Right cardiac atrium (tissue), 5 donors: ENCODE measurements at regions not wholly inside any gene's neighbourhood (a gene's known extent, or its start where the extent isn't known, plus 50 kb on each side); places are given as distances from the start of the nearest gene placed in this dataset.

Source experiments
- ATAC-seq, 2 donors: fragments of 200-7000 bp; cut with Tn5 transposase; one replicate each; pipeline versions ENCODE4 v1.8.0 to v1.9.1; 2020; ENCODE audit warnings: moderate library complexity in 2 of 2, mild to moderate bottlenecking in 1 of 2
- DNase-seq, 3 donors: peaks; one replicate each; pipeline ENCODE4 v3.0.0-alpha.2; 2020
- H3K27ac ChIP-seq: one replicate; pipeline ENCODE4 v1.5.1; 2013; ENCODE audit warnings: mild to moderate bottlenecking, low read length, control low read depth, moderate library complexity
- H3K27me3 ChIP-seq: one replicate; pipeline ENCODE4 v1.6.1; 2013; ENCODE audit not compliant: control insufficient read depth, insufficient read depth
- H3K4me1 ChIP-seq: one replicate; pipeline ENCODE4 v1.6.1; 2013; ENCODE audit warnings: low read length; ENCODE audit not compliant: control insufficient read depth, insufficient read depth
- H3K4me3 ChIP-seq: one replicate; pipeline ENCODE4 v1.5.1; 2013; ENCODE audit warnings: low read length, control low read depth
- H3K9me3 ChIP-seq: one replicate; pipeline ENCODE4 v1.6.1; 2013; ENCODE audit warnings: low read length; ENCODE audit not compliant: control insufficient read depth
- WGBS: extraction: QIAGEN DNeasy Blood & Tissue Kit; methylation state at CpG from one replicate; pipeline ENCODE4 v1.1.7; 2013; 5-methylcytosine and 5-hydroxymethylcytosine counted together
- intact Hi-C, 4 donors: fragments of 100-400 bp; cut with DNase I; formaldehyde crosslinking; loops; one replicate each; pipeline versions ENCODE4 v1.11.0 to v1.14.0; 2022 to 2023
- donor health status: healthy with polysubstance abuse.
- donor health status: DM: no; HTN: yes; CAD: no.
- donor health status: DM: no; HTN: no; CAD: no.
- donor health status: DM: no; HTN: yes; CAD: no; lungs with severe emphysema.
- donor health status: DM: yes; HTN: yes; CAD: no.

DNA sequence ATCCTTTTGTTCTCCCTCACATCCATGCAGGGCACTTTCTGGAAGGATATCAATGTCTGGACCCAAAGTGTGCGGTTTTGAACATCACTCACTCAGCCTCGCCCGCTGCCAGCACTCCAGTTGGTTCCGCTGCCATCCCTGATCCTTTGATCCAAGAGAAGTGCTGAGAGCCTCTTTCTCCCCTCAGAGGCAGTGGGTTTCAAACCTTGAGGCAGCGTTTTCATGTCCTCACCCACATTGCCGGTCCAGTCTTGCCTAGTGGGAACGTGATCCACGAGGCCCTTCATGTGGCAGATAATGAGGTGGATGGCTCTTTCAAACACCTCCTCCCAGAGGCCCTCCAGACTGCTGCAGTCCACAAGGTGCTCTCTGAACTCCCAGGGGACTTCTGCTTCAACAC, 122.2 kb downstream of the ACTL8 start:
- 85% methylated on average over 8 of the region's 8 CpGs for WGBS
- Histone ChIP-seq H3K27ac (no peak overlapping the region), H3K4me3 (no peak overlapping the region), H3K9me3 (no peaks in the 10 kb centered on the region), H3K27me3 (no peaks in the 10 kb centered on the region), H3K4me1 (no peaks in the 10 kb centered on the region)
- intact Hi-C loops = no loop called here
- ATAC-seq (no peak), DNase-seq (no peak)

DNA sequence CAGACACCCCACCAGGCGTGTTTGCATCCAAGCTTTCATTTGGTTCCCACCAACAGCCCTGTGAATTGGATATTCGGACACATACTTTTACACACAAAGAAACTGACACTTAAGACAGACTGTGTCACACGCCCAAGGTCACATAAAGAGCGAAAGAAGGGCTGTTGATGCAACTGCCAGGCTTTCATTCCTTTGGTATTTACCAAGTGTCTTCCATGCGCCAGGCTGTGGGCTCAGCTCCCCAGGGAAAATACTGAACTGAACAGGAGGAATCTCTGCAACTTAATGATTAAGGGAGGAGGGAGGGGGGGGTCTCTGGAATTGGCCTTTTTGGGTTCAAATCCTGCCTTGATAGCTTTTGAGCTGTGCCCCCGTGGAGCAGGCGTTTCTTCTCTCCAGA, 122.8 kb downstream of the ACTL8 start:
- ATAC-seq (no peak), DNase-seq (no peak)
- no peak overlapping the region for H3K27ac ChIP-seq
- no peak overlapping the region for H3K4me3 ChIP-seq
- intact Hi-C loops = no loop called here
- no peaks in the 10 kb centered on the region for H3K4me1 ChIP-seq
- H3K27me3 ChIP-seq = no peaks in the 10 kb centered on the region
- H3K9me3 ChIP-seq = no peaks in the 10 kb centered on the region
- WGBS = 70% methylated on average over 7 of the region's 7 CpGs

DNA sequence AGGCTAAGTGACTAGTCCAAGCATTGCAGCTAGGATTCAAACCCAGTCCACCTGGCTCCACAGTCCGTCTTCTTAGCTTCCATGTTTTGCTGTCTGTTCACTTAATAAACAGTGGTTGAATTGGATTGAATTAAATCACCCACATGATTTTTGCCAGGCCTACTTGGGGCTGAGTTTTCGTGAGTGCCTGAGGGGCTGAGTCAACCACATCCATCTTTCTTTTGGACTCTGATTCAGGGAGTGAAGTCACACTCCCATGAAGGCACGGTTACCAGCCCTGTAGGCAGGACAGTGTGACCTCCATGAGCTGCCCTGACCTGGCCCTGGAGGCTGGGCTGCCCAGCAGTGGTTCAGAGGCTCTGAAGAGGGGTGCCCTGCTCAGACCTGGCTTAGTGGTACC, 123.7 kb downstream of the ACTL8 start:
- ATAC-seq (no peak), DNase-seq (no peak)
- Histone ChIP-seq H3K27ac (no peak overlapping the region), H3K4me1 (no peaks in the 10 kb centered on the region), H3K9me3 (no peaks in the 10 kb centered on the region), H3K27me3 (no peaks in the 10 kb centered on the region), H3K4me3 (no peak overlapping the region)
- intact Hi-C loops = no loop called here
- WGBS = 52% methylated on average over 3 of the region's 3 CpGs

DNA sequence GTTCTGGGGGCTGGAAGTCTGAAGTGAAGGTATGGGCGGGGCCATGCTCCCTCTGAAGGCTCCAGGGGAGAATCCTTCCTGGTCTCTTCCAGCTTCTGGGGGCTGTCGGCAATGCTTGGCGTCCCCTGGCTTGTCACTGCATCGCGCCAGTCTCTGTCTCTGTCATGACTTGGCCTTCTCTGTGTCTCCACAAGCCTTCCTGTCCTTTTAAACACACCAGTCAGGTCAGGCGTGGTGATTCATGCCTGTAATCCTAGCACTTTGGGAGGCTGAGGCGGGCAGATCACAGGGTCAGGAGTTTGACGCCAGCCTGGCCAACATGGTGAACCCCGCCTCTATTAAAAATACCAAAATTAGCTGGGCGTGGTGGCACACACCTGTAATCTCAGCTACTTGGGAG, 125.3 kb downstream of the ACTL8 start:
- no peak overlapping the region for H3K27ac ChIP-seq
- H3K4me1 ChIP-seq = no peaks in the 10 kb centered on the region
- no peak for DNase-seq
- WGBS = 80% methylated on average over 10 of the region's 10 CpGs
- no peak for ATAC-seq
- H3K9me3 ChIP-seq = no peaks in the 10 kb centered on the region
- H3K4me3 ChIP-seq = no peak overlapping the region
- intact Hi-C loops = no loop called here
- H3K27me3 ChIP-seq = no peaks in the 10 kb centered on the region

DNA sequence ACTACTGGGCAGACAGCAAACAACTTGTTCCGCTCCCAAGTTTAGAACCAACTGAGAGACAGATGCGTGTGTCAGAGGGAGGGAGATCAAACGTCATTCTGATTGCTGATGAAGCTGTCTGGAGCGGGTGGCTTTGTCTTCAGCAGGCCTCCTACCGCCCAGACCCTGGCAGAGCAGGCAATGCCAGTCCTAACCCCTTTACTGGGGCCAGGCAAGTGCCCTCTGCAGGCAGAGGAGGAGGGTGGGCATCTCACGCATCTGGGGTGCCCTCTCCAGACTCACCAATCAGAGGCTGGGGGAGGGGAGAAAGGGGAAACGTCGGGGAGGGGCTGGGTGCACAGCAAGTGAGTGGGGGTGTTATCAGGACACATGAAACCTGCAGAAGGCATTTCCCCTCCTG, 126.6 kb downstream of the ACTL8 start:
- Histone ChIP-seq H3K4me3 (no peak overlapping the region), H3K27me3 (no peaks in the 10 kb centered on the region), H3K27ac (no peak overlapping the region), H3K4me1 (no peaks in the 10 kb centered on the region), H3K9me3 (no peaks in the 10 kb centered on the region)
- ATAC-seq = peak; percentile 49 to 55
- WGBS = 18% methylated on average over 8 of the region's 8 CpGs
- intact Hi-C loops = no loop called here
- DNase-seq = no peak

DNA sequence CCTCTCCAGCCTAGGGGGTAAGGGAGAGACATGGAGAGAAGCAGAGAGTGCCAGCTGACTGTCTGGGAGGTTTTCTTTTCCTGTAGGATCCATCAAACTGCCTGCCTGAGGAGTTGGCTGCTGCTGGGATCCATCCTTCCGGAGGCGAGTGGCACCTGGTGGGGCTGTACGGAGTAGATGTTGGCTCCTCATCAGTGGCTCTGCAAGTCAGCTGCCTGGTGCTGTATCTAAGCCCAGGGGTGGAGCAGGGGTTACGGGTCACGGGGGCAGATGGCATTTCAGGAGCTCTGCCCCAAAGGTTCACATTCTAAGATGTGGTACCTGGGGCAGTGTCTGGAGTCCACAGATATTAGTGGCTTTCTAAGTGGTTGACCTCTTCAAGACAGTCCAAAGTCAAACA, 128.0 kb downstream of the ACTL8 start:
- 92% methylated on average over 5 of the region's 5 CpGs for WGBS
- H3K4me1 ChIP-seq = no peaks in the 10 kb centered on the region
- no peak for ATAC-seq
- intact Hi-C loops = no loop called here
- no peak for DNase-seq
- H3K4me3 ChIP-seq = no peak overlapping the region
- H3K9me3 ChIP-seq = no peaks in the 10 kb centered on the region
- H3K27ac ChIP-seq = no peak overlapping the region
- no peaks in the 10 kb centered on the region for H3K27me3 ChIP-seq

DNA sequence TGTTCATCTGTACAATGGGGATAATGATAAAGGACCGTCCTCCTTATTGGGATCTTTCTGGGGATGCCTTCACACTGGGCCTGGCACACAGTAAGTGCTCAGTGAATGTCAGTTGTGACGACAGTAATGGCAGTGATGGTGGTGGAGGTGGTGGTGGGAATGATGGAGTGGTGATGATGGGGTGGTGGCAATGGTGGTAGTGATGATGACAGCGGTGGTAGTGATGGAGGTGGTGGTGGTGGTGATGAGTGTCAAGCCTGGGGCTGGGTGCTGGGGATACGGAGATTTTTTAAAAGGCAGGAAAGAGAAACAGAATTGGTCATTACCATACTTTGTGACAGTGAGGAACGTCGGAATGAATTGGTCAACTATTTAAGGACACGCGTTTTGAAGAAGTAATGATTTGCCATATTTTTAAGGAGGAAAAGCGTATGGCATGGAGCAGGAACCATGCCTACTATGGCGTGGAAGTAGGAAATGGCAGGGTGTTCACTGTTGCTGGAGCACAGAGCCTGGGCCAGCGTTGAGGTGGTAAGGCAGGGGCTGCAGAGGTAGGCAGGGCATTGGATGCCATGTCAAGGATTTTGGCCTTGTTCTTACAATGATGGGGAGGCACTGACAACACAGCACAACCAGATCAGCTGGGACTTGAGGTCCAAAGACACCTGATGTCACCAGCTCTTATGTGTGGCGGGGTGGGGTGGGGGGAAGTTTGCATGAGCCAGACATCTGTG, 128.7 kb downstream of the ACTL8 start:
- Histone ChIP-seq H3K27me3 (no peaks in the 10 kb centered on the region), H3K4me1 (no peaks in the 10 kb centered on the region), H3K27ac (no peak overlapping the region), H3K4me3 (no peak overlapping the region), H3K9me3 (no peaks in the 10 kb centered on the region)
- no peak for DNase-seq
- intact Hi-C loops = no loop called here
- 82% methylated on average over 12 of the region's 12 CpGs for WGBS
- no peak for ATAC-seq

DNA sequence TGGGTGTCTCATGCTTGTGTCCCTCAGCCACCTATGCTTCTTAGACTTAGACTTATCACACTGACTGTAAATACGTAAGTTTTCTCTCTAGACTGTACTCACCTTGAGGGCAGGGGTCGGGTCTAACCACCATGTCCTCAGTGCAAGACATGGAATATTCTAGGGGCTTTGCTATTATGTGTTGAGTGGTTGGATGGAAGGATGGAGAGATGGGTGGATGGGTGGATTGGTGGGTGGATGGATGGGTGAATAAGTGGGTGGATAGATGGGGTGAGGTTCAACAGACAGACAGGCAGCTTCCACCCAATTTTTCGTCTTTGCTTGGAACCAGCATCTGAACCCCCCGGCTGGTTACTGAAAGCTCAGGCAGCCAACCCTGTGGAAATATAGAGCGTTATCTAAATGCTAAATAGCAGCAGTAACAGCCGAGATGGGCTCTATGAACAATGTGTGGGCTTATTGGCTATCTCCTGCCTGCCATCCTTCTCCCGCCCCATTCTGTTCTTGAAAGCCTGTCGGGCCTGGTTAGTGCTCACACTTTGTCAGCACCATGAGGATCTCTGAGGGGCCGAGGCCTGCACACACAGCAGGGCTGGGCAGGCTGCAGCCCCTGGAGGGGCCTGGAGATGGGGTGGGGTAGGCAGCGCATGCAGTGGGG, 130.7 kb downstream of the ACTL8 start:
- WGBS = 61% methylated on average over 10 of the region's 10 CpGs
- intact Hi-C loops = no loop called here
- no peaks in the 10 kb centered on the region for H3K4me1 ChIP-seq
- no peaks in the 10 kb centered on the region for H3K27me3 ChIP-seq
- DNase-seq (no peak), ATAC-seq (no peak)
- no peaks in the 10 kb centered on the region for H3K9me3 ChIP-seq
- no peak overlapping the region for H3K27ac ChIP-seq
- no peak overlapping the region for H3K4me3 ChIP-seq

DNA sequence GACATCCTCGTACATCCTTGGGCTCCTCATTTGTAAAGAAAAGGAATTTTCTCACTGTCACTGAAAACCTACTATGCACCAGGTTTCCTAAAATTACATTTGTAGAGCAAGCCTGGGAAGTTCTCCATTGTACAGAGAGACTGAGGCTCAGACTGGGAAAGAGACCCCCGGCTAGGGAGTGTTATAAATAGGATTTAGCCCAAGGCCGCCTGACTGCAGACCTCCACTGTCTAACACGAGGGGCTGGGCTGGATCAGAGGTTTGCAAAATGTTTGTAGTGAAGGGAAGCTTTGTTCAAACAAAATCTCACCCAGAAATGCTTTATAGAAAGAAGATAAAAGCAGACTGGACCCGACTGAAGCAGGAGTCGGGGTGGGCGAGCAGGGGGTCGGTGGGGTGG, 131.3 kb downstream of the ACTL8 start:
- Histone ChIP-seq H3K4me3 (no peak overlapping the region), H3K27ac (no peak overlapping the region), H3K9me3 (no peaks in the 10 kb centered on the region), H3K4me1 (no peaks in the 10 kb centered on the region), H3K27me3 (no peaks in the 10 kb centered on the region)
- ATAC-seq = no peak
- WGBS = 61% methylated on average over 8 of the region's 8 CpGs
- no peak for DNase-seq
- intact Hi-C loops = no loop called here

DNA sequence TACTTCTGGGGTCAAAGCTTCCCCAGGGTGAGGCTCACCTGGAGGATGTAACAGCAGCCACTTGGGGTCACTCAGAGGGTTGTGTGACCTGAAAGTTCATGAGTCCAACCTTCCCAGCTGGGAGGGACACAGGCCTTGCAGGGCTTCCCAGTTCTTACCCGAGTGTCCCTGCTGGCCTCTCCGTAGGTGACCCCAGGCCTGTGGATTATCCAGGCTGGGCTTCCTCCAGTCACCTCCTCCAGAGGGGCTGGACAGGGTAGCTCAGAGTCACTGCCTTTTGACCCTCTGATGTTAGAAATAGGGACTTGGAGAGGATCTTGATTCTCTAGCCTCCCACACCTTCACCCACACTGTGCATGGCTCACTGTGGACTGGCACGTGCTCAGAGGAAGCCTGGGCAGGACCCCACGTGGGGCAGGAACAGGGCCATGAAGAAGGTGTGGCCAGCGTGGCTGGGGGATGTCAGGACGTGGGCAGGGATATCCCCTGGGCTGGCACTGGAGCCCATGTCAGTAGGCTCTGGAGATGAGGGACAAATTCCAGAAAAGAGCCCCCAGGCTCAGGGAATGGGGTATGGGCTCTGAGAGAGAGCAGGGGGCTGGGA, 131.8 kb downstream of the ACTL8 start:
- intact Hi-C loops = no loop called here
- no peaks in the 10 kb centered on the region for H3K4me1 ChIP-seq
- no peaks in the 10 kb centered on the region for H3K9me3 ChIP-seq
- no peak overlapping the region for H3K27ac ChIP-seq
- ATAC-seq (no peak), DNase-seq (no peak)
- no peak overlapping the region for H3K4me3 ChIP-seq
- WGBS = 36% methylated on average over 6 of the region's 6 CpGs
- no peaks in the 10 kb centered on the region for H3K27me3 ChIP-seq

DNA sequence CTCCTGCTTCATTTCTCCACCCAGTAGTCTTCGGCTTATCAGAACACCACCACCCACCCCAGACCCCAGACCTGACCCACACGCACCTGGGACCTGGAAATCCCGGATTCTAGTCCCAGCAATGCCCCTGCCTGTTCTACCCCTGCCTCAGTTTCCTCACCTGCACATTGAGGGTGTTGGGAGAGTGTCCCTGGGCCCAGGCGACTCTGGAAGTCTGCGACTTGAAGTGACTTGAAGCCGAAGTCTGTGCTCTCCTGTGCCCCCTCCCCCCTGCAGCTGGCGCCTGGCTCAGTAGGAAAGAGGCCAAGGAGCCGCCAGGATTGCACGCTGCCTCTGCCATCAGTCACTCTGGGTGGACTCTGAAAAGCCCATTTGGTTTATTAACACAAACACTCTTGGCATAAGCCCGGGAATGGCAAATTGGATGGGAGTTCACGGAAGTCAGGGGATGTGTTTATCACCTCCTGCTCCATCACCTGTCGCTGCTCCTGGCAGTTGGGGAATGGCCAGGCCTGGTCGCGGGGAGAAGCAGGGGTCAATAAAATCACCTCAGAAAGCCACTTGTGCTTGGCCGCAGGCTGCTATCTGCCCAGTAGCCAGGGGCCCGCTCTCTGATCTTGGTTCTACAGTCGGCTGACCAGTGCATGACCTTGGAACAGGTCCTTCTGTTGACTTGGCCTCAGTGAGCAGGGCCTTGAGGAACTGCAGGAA, 132.7 kb downstream of the ACTL8 start:
- Histone ChIP-seq H3K4me3 (no peak overlapping the region), H3K9me3 (no peaks in the 10 kb centered on the region), H3K4me1 (no peaks in the 10 kb centered on the region), H3K27ac (no peak overlapping the region), H3K27me3 (no peaks in the 10 kb centered on the region)
- intact Hi-C loops = no loop called here
- ATAC-seq = no peak
- 42% methylated on average over 17 of the region's 17 CpGs for WGBS
- no peak for DNase-seq
